Middle frontal gyrus (tissue), 1 donor: ENCODE measurements at regions not wholly inside any gene's neighbourhood (a gene's known extent, or its start where the extent isn't known, plus 50 kb on each side); places are given as distances from the start of the nearest gene placed in this dataset.
"Not testable (repeated sequence)": the region's sequence is repeated elsewhere in the genome, so short reads cannot be mapped to it uniquely, and the experiment has no call there.

ENCODE experiments used
- DNase-seq: peaks from one replicate; pipeline ENCODE4 v3.0.0-alpha.2; 2015; ENCODE audit warnings: low spot score; ENCODE audit errors: extremely low spot score

DNA sequence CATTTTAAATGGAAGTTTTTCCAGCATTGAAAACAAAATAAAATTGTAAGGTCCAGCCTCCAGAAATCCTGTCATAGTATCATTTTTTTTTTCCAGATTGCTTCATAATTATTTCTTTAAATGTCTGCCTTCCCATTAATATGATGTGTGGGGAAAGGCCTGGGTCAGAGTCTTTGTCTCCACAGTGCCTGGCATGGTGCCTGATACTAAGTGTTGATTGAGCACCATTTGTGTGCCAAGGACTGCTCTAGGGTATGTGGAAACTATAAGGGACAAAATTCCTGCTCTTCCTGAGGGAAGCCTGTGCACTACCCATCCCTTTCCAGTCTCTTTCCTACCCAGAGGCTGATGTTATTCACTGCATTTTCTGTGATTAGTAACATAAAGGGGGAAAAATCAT, 53.1 kb upstream of the BEND4 start:
- DNase-seq, result no peak

DNA sequence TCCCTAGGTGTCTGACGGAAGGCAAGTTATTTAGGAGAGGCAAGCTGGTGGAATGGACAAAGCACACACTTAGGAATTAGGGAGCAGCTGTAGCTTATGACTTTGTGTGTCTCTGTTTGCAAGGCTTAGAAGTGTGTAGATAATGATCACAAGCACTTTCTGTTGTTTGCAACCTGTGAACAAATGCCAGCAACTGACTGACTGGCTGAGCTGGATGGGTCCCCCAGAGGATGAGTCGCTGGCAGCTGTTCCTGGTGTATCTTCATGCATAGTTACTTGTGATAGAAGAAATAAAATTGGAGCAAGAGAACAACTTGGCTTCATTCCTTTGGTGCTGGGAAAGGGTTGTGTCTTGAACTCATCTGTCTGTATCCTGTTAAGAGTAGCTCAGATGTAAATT, 64.2 kb upstream of the BEND4 start:
- DNase-seq, result no peak

DNA sequence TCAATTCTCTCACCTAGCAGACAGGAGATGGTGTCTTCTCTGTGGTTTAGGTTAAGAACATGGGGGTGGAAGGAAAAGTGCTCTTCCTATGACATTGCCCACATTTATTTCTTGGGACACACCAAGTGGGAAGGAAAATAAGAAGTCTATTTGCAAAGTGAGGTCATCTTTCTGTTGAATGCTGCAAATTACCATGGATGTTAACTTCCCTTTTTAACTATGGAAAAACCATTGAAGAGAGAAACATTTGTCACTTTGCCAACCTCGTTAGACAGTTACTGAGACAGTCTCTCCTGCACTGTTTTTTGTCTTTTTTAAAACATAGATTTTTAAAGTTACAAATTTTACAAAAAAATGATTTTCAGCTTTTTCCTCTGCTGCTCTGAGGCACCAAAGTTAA, 72.8 kb upstream of the BEND4 start:
- DNase-seq, result no peak

DNA sequence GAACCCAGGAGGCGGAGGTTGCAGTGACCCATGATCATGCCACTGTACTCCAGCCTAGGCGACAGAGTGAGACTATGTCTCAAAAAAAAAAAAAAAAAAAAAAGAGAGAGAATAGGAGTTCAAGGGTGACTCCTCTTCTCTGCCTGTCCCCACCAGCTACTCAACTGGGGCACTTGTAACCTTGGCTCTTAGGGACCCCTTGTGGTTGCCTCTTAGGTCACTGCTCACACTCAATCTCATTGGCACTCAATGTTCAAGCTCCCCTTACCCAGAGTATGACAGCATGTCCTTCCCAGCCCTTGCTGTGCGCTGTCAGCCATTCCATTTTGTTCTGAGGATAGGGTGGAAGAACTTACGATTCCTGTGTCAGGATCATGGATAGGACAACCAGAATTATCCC, 82.4 kb upstream of the BEND4 start:
- no peak for DNase-seq

DNA sequence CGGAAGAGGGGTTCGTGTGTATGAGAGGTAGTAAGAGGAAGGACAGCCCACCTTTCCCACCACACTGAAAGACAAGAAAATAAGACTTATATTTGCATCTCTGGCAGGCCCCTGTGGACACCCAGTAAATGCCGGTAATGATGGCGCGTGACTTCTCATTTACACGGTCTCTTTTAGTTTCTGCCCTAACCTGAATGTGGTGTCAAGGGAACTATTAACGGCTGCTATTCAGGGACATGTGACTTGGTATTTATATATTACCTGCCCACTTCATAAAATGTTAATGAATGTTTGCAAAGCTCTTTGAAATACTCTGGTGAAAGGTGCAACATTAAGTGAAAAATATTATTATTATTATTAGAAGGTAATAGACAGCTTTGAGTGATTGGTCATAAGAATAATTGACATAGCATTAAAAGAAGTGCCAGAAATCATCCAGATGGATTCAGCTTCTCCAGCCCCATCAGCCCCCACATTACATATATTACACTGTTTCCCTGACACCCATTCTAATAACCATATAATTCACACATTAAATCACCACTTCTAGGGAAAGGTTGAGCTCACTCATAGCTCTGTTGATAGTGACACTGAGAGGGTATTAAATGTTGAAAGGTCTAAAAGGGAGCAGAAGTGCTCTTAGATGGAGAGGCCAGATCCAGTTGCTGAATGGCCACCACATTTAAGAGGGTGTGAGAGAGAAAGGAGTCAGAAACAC, 83.0 kb upstream of the BEND4 start:
- DNase-seq, result no peak

DNA sequence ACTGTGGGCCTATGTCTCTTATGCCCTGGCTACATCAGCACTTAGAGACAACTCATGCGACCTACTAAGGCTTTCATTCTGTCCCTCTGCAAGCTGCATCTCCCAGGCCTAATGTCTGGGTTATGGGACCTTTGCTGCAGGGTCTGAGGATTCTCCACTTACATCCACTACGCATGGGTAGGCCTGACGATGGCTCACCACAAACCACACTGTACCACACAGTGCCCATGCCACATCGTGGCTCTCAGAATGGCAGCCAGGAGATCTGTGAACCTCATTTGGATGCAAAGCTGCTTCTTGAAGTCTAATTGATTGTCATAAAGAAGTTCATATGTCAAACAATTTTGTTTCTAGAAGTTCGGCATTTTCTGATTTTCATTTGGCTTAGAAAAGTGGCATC, 84.6 kb upstream of the BEND4 start:
- no peak for DNase-seq

DNA sequence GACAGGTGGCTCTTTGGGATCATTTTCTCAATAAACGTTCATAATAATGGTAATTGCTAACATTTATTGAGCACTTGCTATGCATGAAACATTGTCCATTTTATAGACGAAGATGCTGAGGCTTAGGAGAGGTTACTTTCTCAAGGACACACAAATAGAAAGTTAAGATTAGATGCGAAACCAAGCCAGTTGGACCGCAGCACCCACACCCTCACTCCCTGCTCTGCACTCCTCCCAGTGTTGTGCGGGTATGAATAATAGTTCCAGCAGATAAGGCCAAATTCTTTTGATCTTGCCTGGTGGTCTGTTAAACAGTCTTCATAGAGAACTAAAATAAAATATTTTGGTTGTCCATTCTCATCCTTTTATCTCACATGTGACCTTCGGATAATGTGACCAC, 85.0 kb upstream of the BEND4 start:
- no peak for DNase-seq

DNA sequence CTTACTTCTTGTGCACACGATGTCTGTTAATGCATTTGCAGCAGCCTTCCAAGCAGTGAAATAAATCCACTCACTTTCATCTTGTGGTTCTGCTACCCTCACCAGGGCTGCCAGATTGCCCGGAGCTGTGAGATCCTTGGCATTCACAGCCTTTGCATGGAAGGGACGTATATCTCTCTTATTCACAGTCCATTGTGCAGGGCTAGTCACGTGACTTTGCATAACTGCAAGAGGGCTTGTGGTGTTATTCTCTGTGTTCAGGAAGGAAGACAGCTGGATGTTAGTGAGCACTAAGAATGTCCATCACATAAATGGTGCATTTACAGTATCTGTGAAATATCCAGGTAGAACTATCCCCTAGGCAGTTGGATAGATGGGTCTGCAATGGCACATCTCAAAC, 96.5 kb upstream of the BEND4 start:
- DNase-seq, result no peak

DNA sequence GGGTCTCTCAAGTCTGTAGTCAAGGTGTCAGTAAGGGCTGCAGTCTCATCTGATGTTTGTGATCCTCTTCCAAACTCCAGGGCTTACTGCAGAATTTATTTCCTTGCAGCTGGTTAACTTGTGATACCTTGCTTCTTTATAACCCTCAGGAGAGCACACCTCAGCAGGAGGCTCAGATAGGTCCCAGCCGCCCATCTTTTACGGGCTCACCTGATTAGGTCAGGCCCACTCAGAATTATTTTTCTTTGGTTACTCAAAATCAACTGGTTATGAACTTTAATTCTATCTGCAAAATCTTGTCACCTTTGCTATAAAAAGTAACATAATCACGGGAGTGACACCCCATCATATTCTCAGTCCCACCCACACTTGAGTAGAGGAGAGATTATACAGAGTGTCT, 99.9 kb upstream of the BEND4 start:
- no peak for DNase-seq

DNA sequence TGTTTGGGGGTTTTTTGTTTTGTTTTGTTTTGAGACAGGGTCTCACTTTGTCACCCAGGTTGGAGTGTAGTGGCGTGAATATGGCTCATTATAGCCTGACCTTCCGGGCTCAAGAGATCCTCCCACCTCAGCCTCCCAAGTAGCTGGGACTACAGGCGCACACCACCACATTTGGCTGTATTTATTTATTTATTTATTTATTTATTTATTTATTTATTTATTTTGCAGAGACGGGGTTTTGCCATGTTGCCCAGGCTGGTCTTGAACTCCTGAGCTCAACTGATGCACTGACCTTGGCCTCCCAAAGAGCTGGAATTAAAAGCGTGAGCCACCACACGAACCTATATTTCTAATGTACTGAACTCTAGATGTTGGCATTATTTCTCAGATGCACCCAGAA, 105.2 kb upstream of the BEND4 start:
- DNase-seq, result not testable (repeated sequence)

DNA sequence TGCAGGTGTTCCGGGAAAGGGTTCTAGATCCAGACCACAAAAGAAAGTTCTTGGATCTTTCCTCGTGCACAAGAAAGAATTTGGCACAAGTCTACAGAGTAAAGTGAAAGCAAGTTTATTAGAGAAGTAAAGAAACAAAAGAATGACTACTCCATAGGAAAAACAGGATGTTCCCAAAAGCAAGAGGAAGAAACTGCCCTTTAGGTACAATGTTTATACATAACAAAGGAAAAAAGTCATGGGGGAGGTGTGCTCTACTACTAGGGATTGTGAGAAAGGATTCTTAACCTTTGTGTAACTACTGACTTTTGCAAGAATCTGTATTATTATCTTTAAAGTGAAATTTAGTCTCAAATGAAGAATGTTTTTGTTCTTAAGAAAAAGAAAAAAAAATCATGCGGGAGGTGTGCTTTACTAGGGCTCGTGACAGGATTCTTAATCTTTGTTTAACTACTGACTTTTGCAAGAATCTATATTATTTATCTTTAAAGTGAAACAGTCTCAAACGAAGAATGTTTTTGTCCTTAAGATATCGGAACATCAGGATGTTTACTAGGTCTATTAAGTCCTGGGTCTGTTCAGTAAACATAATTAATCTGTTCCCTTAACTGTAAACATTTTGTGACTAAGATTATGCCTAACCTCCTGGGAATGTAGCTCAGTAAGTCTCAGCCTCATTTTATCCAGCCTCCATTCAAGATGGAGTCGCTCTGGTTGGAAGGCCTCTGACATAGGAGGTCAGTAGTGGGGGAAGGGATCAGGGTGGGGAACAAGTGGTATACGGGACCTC, 110.4 kb upstream of the BEND4 start:
- no peak for DNase-seq

DNA sequence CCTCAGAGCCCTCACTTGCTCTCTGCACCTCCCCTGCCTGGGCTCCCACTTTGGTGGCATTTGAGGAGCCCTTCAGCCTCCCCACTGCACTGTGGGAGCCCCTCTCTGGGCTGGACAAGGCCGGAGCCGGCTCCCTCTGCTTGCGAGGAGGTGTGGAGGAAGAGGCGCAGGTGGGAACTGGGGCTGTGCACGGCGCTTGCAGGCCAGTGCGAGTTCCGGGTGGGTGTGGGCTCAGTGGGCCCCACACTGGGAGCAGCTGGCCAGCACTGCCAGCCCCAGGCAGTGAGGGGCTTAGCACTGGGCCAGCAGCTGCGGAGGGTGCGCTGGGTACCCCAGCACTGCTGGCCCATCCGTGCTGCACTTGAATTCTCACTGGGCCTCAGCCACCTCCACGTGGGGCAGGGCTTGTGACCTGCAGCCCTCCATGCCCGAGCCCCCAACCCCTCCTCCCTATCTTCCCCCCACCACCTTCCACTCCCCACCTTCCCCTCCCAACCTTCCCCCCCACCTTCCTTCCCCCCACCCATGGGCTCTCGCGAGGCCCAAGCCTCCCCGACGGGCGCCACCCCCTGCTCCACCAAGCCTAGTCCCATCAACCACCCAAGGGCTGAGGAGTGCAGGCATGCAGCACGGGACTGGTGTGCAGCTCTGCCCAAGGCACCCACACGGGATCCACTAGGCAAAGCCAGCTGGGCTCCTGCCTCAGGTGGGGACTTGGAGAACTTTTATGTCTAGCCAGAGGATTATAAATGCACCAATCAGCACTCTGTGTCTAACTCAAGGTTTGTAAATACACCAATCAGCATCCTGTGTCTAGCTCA, 113.5 kb upstream of the BEND4 start:
- no peak for DNase-seq

DNA sequence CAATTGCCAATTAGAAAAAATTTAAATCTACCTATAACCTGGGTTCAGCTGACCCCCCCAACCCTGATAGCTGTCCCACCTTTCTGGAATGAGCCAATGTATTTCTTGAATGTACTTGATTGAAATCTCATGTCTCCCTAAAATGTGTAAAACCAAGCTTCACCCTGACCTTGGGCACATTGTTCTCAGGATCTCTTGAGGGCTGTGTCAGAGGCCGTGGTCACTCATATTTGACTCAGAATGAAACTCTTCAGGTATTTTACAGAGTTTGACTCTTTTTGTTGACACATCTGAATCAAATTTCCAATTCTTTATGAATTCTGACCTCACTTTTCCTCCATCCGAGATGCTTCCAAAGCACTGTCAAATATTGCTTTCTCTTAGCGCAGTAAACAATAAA, 115.3 kb upstream of the BEND4 start:
- DNase-seq, result no peak

DNA sequence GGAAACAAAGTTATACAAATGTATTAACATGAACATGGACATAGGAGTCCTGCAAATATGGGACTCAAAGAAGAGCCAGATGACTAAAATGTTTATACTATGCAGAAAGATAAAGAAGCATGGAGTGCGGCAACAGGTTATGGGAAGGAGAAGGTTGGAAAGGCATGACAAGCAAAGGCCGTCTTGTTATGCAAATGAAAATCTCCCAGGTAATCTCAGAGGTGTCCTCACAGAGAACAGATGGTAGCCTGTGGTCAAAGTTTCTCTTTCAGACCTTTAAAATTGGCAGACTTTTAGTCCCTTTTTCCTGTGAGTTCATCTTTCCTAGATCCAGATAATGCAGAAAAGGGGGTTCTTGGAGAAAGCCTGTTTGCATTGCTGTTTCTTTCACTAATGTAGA, 116.4 kb upstream of the BEND4 start:
- no peak for DNase-seq

DNA sequence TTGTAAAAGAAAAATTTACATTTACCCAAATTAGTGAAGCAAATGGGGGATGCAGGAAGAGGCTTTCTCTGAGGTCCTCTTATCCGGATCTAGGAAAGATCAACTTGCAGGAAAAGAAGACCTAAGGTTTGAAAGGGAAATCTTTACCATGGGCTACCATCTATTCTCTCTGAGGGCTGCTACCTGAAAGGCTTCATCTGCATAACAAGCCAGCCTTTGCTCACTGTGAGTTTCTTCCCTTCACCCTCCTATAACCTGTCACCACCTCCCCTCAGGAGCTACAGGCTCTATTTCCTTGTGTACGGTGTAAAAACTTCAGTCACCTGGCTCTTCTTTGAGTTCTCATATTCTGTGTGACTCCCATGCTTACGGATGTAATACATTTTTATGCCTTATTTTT, 118.6 kb upstream of the BEND4 start:
- DNase-seq, result no peak

DNA sequence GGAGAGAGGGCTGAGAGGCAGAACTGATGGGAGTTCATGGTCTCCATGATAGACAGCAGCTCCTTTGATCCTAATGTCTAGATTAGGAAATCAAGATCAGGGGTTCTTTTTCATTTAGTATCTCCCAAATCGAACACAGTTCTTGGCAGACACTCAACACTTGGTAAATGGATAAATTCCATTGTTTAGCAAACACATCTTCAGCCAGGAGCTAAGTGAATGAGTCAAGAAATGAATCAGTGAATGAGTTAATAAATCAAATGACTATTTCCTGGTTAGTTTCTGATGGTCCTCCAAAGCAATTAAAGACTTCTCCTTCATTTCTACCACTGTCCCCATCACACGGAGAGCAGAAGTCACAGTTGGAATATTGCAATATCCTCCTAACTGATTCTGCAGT, 120.0 kb upstream of the SHISA3 start:
- DNase-seq, result no peak

DNA sequence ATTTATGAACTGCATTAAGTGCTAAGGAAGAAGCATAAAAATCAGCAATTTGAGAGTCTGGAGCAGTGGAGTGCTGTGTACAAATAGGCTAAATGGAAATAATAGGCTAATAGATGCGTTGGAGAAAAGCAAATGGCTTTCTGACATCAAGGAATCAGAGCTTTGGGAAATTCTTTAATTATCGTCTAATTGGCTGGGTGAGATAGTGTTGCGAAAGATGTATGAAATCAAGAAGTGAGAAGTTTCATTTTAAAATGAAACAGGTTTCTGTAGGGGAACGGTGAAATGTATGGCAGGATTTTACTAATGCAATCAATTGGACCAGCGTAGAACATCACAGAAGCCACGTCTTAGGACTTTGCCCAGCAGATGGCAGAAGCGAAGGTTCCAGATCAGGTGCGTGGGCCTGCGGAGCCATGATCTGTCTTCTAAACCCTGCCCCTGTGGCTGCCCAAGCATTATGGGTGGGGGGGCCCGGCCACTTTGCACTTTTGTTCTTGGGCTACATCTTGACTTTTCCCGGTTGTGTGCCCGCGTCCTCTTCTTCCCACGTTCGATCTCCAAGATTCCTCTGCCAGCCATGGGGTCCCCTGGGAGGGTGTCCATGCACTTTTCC, 118.5 kb upstream of the SHISA3 start:
- DNase-seq, result no peak

DNA sequence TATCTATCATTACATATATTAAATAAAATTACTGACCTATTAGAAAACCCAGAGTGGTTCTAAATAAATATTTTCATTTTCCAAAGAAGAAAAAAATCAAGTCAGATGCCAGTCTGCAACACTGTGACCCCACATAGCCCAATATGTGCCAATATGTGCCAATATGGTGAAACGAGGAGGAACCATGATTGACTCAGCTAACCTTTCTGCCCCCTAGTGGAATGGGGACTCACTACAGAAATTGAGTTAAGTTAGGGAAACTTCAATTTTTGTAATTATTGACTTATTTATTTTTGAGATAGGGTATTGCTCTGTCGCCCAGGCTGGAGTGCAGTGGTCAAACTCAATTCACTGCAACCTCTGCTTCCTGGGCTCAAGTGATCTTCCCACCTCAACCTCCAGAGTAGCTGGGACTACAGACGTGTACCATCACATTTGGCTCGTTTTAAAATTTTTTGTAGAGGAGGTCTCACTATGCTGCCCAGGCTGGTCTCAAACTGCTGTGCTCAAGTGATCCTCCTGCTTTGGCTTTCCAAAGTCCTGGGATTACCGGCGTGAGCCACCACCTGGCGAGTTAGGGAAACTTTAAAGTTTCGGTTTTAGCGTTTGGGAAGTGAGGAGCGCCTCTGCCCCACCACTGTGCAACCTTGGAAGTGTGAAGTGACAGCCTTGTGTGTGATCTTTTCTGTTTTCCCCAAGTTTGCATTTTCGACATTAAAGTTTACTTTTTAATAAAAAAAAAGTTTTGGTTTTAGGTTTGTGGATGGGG, 116.8 kb upstream of the SHISA3 start:
- DNase-seq, result no peak

DNA sequence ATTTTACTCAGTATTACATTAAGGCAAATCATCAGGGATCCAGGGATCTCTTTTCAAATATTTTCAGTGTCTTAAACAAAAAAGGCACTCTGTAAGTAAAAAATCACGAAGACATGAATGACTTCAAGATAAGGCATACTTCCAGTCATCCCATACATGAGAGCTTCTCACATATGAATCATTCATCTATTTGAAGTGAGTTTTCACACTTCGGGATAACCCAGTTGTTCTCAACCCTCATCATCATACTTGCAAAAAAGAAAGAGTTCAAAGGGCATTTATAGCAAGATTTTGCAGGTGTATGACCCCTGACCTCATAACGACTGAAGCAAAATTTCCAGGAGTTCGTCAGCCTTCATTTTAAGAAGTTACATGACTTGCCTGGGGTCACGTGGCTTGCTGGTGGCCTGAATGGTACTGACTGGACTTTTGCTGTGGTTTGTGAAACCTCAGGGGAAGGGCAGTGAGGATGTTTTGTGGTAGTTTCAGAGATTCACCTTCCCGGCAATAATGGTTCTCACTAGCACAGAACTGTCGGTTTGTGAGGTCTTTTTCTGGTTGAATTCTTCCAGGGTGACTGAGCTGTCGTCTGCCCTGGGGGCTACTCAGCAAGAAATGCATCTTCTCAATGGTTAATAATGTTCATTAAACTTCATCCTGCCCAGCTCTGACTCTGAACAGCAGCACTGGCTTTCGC, 115.8 kb upstream of the SHISA3 start:
- DNase-seq, result no peak

DNA sequence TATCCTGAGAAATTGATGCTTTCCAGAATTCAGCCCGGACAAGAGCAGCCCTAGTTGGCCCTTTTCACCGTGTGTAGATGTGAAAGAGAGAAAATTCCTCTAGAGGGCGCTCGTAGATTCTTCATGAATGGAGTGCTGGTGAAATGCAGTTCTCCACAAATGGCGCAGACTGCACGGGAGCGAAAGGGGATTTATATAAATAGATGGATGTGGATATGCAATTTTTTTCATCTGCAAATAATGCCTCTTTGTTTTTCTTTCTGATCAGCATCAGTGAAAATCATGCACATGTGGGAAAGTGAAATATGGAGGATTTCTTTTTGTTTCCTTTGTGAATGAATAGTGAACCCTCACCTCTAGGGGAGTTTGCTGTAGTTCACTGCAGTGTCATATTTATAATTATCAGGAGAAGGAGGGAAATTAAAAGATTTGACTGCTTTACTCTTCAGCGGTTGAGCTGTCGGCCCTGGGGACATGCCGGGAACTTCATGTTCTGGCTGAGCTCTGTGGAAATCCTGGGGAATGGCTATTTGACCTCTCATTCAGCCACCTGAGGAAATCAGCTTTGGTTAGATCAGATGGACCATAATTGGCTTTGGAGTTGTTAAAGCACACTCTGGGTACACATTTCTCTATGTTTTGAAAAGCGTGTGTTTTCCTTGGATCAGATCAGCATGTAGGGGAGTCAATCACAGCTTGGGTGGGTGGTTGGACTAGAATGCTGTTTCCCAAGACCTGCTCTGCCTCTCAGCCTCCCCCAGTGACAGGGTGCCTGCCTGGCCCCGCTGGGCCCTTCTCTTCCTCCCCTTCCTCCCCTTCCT, 115.0 kb upstream of the SHISA3 start:
- peak; percentile 66 for DNase-seq
